GM20000 (cell line): ENCODE measurements at regions not wholly inside any gene's neighbourhood (a gene's known extent, or its start where the extent isn't known, plus 50 kb on each side); places are given as distances from the start of the nearest gene placed in this dataset.

Experiments
- DNase-seq: peaks from one replicate; pipeline ENCODE4 v3.0.0; 2012; ENCODE audit warnings: low spot score
- TF ChIP-seq, protein P1 (sequence below): IDR thresholded peaks from 2 replicates; pipeline ENCODE4 v1.5.1; 2012; ENCODE audit warnings: mild to moderate bottlenecking, control low read depth; ENCODE audit errors: extremely low read depth, missing control alignments

DNA sequence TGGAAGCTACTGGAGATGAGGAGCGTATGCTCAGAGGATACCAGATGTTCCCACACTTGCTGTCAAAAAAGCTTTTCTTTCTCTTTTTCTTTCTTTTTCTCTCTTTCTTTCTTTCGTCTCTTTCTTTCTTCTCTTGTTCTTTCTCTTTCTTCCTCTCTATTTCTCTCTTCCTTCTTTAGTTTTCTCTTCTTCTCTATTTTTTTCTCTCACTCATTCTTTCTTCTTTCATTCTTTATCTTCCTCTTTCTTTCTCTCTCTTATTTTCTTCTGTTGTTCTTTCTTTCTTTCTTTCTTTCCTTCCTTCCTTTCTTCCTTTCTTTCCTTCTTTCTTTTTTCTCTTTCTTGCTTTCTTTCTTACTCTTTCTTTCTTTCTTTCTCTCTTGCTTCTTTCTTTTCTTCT lies 457.6 kb downstream of the CMPK2 start:
- no peak for DNase-seq

DNA sequence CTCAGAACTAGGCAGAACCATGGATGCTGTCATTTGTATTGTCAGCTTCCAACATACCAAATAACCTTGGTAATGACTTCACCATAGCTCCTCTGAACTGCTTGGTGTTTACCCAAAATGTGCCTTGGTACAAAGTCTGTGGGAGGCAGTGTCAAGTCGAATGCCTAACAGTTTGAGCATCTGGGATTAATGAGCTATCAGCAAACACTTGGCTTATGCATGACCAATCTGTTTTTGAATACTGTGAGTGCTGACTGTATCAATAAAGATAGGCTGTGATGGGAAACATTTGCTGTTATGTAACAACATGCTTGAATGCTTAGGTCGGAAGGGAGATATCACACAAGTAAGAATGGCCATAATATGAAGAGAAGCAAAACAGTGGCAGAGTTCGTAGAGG lies 455.4 kb downstream of the CMPK2 start:
- DNase-seq = no peak
- TF ChIP-seq, protein P1, sequence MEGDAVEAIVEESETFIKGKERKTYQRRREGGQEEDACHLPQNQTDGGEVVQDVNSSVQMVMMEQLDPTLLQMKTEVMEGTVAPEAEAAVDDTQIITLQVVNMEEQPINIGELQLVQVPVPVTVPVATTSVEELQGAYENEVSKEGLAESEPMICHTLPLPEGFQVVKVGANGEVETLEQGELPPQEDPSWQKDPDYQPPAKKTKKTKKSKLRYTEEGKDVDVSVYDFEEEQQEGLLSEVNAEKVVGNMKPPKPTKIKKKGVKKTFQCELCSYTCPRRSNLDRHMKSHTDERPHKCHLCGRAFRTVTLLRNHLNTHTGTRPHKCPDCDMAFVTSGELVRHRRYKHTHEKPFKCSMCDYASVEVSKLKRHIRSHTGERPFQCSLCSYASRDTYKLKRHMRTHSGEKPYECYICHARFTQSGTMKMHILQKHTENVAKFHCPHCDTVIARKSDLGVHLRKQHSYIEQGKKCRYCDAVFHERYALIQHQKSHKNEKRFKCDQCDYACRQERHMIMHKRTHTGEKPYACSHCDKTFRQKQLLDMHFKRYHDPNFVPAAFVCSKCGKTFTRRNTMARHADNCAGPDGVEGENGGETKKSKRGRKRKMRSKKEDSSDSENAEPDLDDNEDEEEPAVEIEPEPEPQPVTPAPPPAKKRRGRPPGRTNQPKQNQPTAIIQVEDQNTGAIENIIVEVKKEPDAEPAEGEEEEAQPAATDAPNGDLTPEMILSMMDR = no peak

More for the DNA sequence above, 457.6 kb downstream of the CMPK2 start:
- TF ChIP-seq, protein P1 = no peak

DNA sequence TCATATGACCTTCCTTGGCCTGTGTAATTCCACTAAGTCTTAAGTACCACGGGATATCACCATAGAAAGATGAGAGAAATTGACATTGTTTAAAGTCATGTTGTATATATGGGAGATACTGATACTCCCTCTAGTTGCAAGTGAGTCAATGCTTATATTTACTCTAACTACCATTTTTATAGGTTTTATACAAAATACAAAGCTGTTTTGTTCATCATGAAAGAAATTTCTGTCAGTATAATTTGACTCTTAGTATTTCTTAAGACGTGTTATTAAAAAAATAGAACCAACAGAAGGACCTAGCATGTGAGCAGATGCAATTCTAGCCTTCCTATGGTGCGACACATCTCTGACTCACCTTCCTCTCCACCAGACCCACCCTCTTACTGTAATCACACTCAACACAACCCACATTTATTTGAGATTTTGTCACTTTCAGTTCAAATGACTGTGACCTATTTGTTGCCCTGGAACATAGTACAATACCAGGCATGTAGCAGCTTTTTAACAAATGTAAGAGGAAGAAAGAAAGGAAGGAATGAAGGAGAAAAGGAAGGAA lies 453.1 kb downstream of the CMPK2 start:
- TF ChIP-seq, protein P1 = no peak
- no peak for DNase-seq

DNA sequence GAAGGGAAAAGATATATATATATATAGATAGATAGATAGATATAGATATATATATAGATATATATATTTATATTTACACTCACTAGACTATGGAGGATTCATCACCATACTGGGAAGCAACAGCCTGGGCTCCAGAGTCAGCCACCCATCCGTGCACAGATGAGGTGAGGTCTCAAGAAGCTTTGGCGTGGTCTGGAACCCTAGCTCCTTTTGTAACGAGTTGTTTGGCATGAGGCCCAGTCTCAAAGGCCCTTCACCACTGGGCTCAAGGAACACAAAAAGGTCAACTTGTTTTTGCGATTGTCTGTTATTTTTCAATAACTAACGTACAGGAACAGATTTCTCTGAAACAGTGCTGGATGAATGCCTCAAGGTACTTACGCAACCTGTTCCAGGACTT lies 448.7 kb downstream of the CMPK2 start:
- DNase-seq = no peak

DNA sequence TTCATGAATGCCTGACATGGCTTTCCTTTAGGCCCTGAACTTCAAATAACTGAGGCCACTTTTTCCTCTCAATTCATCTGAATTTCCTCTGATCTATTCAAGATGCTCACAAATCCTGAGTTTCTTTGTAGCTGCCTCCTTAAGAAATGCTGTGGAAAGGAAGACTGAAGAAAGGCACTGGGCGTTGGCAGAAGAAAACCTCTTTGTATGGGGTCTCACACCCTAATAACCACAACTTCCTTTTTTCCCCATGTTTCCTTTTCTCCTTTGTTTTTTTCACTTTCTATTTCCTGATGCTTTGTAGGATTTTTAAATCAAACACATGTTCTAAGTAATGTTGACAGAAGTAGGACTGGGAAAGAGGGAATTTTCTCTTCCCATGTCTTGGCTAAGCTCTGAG lies 447.4 kb downstream of the CMPK2 start:
- DNase-seq = no peak
- TF ChIP-seq, protein P1 = no peak

More for the DNA sequence above, 448.7 kb downstream of the CMPK2 start:
- TF ChIP-seq, protein P1 = no peak

DNA sequence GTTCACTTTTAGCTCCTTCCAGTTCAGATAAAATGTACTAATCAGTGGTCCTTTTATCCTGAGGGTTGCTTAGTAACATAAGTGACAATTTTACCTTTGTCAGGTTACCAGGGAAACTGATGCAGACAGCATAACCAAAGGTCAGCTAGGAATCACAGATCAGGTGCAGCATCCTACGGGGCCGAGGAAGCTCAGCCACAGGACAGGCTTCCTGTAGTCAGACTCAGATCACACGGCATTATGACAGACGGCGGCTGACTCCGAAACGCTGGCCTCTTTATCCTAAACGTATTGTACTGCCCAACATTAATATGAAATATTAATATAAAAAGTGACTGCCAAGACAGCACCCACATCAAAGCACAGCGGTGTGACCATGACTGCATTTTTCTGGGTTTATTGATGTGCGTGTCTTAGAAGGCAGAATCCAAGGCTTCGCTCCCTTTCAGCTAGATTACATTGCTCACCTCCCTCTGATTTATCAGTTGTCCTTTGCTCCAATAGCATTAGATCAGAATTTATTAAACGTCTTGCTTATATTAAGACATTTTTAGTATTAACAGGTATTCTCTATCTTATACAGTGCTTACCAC lies 444.5 kb downstream of the CMPK2 start:
- TF ChIP-seq, protein P1 = no peak
- DNase-seq = no peak

DNA sequence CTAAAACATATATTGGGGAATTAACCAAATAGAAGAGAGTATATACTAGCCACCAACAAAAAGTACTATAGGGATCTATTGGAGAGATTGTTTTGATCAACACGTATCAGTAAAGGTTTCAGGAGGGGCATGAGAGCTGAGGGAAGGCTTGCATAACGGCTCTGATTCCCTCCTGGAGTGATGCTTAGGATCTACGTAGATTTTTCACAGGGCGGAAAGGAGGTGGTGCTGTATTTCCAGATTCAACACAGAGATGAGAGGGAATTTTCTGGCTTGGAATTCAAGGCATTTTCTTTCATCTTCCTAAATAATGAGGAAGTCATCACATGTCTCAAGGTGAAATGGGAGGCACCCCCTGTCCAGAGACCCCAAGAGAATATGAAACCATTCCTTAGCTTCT lies 443.8 kb downstream of the CMPK2 start:
- no peak for DNase-seq
- TF ChIP-seq, protein P1 = no peak
